ENCODE measurements at regions not wholly inside any gene's neighbourhood (a gene's known extent, or its start where the extent isn't known, plus 50 kb on each side); places are given as distances from the start of the nearest gene placed in this dataset.
"Not testable (repeated sequence)": the region's sequence is repeated elsewhere in the genome, so short reads cannot be mapped to it uniquely, and the experiment has no call there.

- POLR2A ChIA-PET: no interaction called here
- Mint-ChIP-seq H3K4me3 (no peak overlapping the region), H3K36me3 (ENCODE audit: low read depth) (no peaks in the 10 kb centered on the region), H3K27me3 (peaks cover 2% of the 10 kb centered on the region), H3K27ac (no peak overlapping the region), H3K4me1 (no peaks in the 10 kb centered on the region), H3K9me3 (no peaks in the 10 kb centered on the region)
- no peak for DNase-seq
- CTCF ChIA-PET: no interaction called here
Measured at GRCh38 chrX:131861088-131861787, 161.9 kb upstream of the STK26 start.

- Mint-ChIP-seq H3K4me1 (no peaks in the 10 kb centered on the region), H3K4me3 (no peak overlapping the region), H3K36me3 (ENCODE audit: low read depth) (no peaks in the 10 kb centered on the region), H3K9me3 (no peaks in the 10 kb centered on the region), H3K27me3 (peaks cover 2% of the 10 kb centered on the region), H3K27ac (no peak overlapping the region)
- CTCF ChIA-PET: no interaction called here
- POLR2A ChIA-PET: no interaction called here
- no peak for DNase-seq
Measured at GRCh38 chrX:131862321-131862720, 160.8 kb upstream of the STK26 start.

- Mint-ChIP-seq H3K9me3 (no peaks in the 10 kb centered on the region), H3K36me3 (ENCODE audit: low read depth) (no peaks in the 10 kb centered on the region), H3K27me3 (peaks cover 4% of the 10 kb centered on the region), H3K4me1 (no peaks in the 10 kb centered on the region), H3K4me3 (no peak overlapping the region), H3K27ac (no peak overlapping the region)
- DNase-seq: no peak
- POLR2A ChIA-PET: no interaction called here
- CTCF ChIA-PET: no interaction called here
Measured at GRCh38 chrX:131869182-131869581, 153.9 kb upstream of the STK26 start.

GRCh38 chrX:131874300-131874699 lies 148.8 kb upstream of the STK26 start:
- H3K4me1 Mint-ChIP-seq: no peaks in the 10 kb centered on the region
- no peak overlapping the region for H3K27ac Mint-ChIP-seq
- ChIA-PET POLR2A (no interaction called here), CTCF (no interaction called here)
- H3K9me3 Mint-ChIP-seq: no peaks in the 10 kb centered on the region
- no peaks in the 10 kb centered on the region for H3K36me3 Mint-ChIP-seq (ENCODE audit: low read depth)
- no peak overlapping the region for H3K4me3 Mint-ChIP-seq
- no peak for DNase-seq
- H3K27me3 Mint-ChIP-seq: no peaks in the 10 kb centered on the region

GRCh38 chrX:131875827-131876226 lies 147.3 kb upstream of the STK26 start:
- H3K4me1 Mint-ChIP-seq; H3K27ac Mint-ChIP-seq; POLR2A ChIA-PET; H3K9me3 Mint-ChIP-seq; H3K36me3 Mint-ChIP-seq (ENCODE audit: low read depth); DNase-seq; H3K4me3 Mint-ChIP-seq; H3K27me3 Mint-ChIP-seq; CTCF ChIA-PET: not testable (repeated sequence)

GRCh38 chrX:131881194-131881593 lies 141.9 kb upstream of the STK26 start:
- no peaks in the 10 kb centered on the region for H3K4me1 Mint-ChIP-seq
- no peak overlapping the region for H3K27ac Mint-ChIP-seq
- CTCF ChIA-PET: no interaction called here

GRCh38 chrX:131885042-131885441 lies 138.1 kb upstream of the STK26 start:
- H3K27me3 Mint-ChIP-seq; H3K4me3 Mint-ChIP-seq; DNase-seq; H3K36me3 Mint-ChIP-seq (ENCODE audit: low read depth); POLR2A ChIA-PET; H3K4me1 Mint-ChIP-seq; H3K9me3 Mint-ChIP-seq; CTCF ChIA-PET; H3K27ac Mint-ChIP-seq: not testable (repeated sequence)

More at GRCh38 chrX:131881194-131881593, 141.9 kb upstream of the STK26 start:
- Mint-ChIP-seq H3K36me3 (ENCODE audit: low read depth) (no peaks in the 10 kb centered on the region), H3K9me3 (peaks cover under 1% of the 10 kb centered on the region), H3K27me3 (no peaks in the 10 kb centered on the region), H3K4me3 (no peak overlapping the region)
- POLR2A ChIA-PET: no interaction called here
- no peak for DNase-seq

GRCh38 chrX:131893857-131894256 lies 129.2 kb upstream of the STK26 start:
- H3K27me3 Mint-ChIP-seq; H3K36me3 Mint-ChIP-seq (ENCODE audit: low read depth); CTCF ChIA-PET; POLR2A ChIA-PET; H3K4me3 Mint-ChIP-seq; H3K27ac Mint-ChIP-seq; H3K9me3 Mint-ChIP-seq; H3K4me1 Mint-ChIP-seq; DNase-seq: not testable (repeated sequence)

- Mint-ChIP-seq H3K9me3 (no peaks in the 10 kb centered on the region), H3K36me3 (ENCODE audit: low read depth) (no peaks in the 10 kb centered on the region), H3K4me3 (no peak overlapping the region), H3K27me3 (no peaks in the 10 kb centered on the region), H3K27ac (no peak overlapping the region), H3K4me1 (no peaks in the 10 kb centered on the region)
- CTCF ChIA-PET: no interaction called here
- DNase-seq: no peak
- POLR2A ChIA-PET: no interaction called here
Measured at GRCh38 chrX:131894995-131895394, 128.1 kb upstream of the STK26 start.

GRCh38 chrX:131895807-131896206 lies 127.3 kb upstream of the STK26 start:
- no peaks in the 10 kb centered on the region for H3K36me3 Mint-ChIP-seq (ENCODE audit: low read depth)
- no peaks in the 10 kb centered on the region for H3K27me3 Mint-ChIP-seq
- no peak overlapping the region for H3K27ac Mint-ChIP-seq
- no peaks in the 10 kb centered on the region for H3K9me3 Mint-ChIP-seq
- ChIA-PET POLR2A (no interaction called here), CTCF (no interaction called here)
- DNase-seq: no peak
- H3K4me3 Mint-ChIP-seq: no peak overlapping the region
- no peaks in the 10 kb centered on the region for H3K4me1 Mint-ChIP-seq

- DNase-seq: no peak
- CTCF ChIA-PET: no interaction called here
- POLR2A ChIA-PET: no interaction called here
- Mint-ChIP-seq H3K36me3 (ENCODE audit: low read depth) (no peaks in the 10 kb centered on the region), H3K4me3 (no peak overlapping the region), H3K4me1 (no peaks in the 10 kb centered on the region), H3K27ac (no peak overlapping the region), H3K27me3 (no peaks in the 10 kb centered on the region), H3K9me3 (no peaks in the 10 kb centered on the region)
Measured at GRCh38 chrX:131901546-131901945, 121.6 kb upstream of the STK26 start.

- Mint-ChIP-seq H3K36me3 (ENCODE audit: low read depth) (no peaks in the 10 kb centered on the region), H3K4me3 (no peak overlapping the region), H3K27me3 (no peaks in the 10 kb centered on the region), H3K27ac (no peak overlapping the region), H3K9me3 (no peaks in the 10 kb centered on the region), H3K4me1 (no peaks in the 10 kb centered on the region)
- POLR2A ChIA-PET: no interaction called here
- no peak for DNase-seq
- CTCF ChIA-PET: no interaction called here
Measured at GRCh38 chrX:131907488-131908314, 115.4 kb upstream of the STK26 start.

GRCh38 chrX:131910586-131910985 lies 112.5 kb upstream of the STK26 start:
- H3K9me3 Mint-ChIP-seq: no peaks in the 10 kb centered on the region
- H3K4me1 Mint-ChIP-seq: no peaks in the 10 kb centered on the region
- no peak for DNase-seq
- CTCF ChIA-PET: no interaction called here
- no peak overlapping the region for H3K4me3 Mint-ChIP-seq
- H3K27me3 Mint-ChIP-seq: no peaks in the 10 kb centered on the region
- H3K27ac Mint-ChIP-seq: no peak overlapping the region
- POLR2A ChIA-PET: no interaction called here
- no peaks in the 10 kb centered on the region for H3K36me3 Mint-ChIP-seq (ENCODE audit: low read depth)

- no peak overlapping the region for H3K27ac Mint-ChIP-seq
- no peak overlapping the region for H3K4me3 Mint-ChIP-seq
- no peaks in the 10 kb centered on the region for H3K36me3 Mint-ChIP-seq (ENCODE audit: low read depth)
- DNase-seq: no peak
- H3K4me1 Mint-ChIP-seq: no peaks in the 10 kb centered on the region
- H3K27me3 Mint-ChIP-seq: no peaks in the 10 kb centered on the region
- ChIA-PET POLR2A (no interaction called here), CTCF (no interaction called here)
- no peaks in the 10 kb centered on the region for H3K9me3 Mint-ChIP-seq
Measured at GRCh38 chrX:131915488-131915887, 107.6 kb upstream of the STK26 start.

All from activated CD4-positive, alpha-beta memory T cell treated with anti-CD3 and anti-CD28 coated beads, Interleukin-2, amount 10 ng/mL, durations not matched to agents 7 days and 5 days (primary cell).